Neural cell (in vitro differentiated cells): ENCODE measurements at regions not wholly inside any gene's neighbourhood (a gene's known extent, or its start where the extent isn't known, plus 50 kb on each side); places are given as distances from the start of the nearest gene placed in this dataset.

Experiments
- H2AFZ ChIP-seq: fragments of 200-600, 300-800 bp; sonication (generic), shearing (Covaris generic); 2 replicates; pipeline ENCODE4 v1.6.0; 2014; ENCODE audit warnings: low read depth, mild to moderate bottlenecking, antibody characterized with exemption, low read length, moderate library complexity
- H3F3A ChIP-seq: fragments of 200-600 bp; shearing (Covaris generic); 2 replicates; pipeline ENCODE4 v1.6.1; 2016; ENCODE audit warnings: mild to moderate bottlenecking, moderate library complexity, mixed read lengths, antibody characterized with exemption, low read length; ENCODE audit not compliant: insufficient read depth, poor library complexity, severe bottlenecking
- H3K27ac ChIP-seq: fragments of 200-600, 300-800 bp; sonication (generic), shearing (Covaris generic); 2 replicates; pipeline ENCODE4 v1.5.1; 2014; ENCODE audit warnings: mild to moderate bottlenecking, low read length, moderate library complexity
- H3K27me3 ChIP-seq: fragments of 300-800, 200-600 bp; sonication (generic), shearing (Covaris generic); 2 replicates; pipeline ENCODE4 v1.6.0; 2014; ENCODE audit warnings: mild to moderate bottlenecking, low read depth, low read length, moderate library complexity; ENCODE audit not compliant: insufficient read depth
- H3K36me3 ChIP-seq: fragments of 300-800, 200-600 bp; sonication (generic), shearing (Covaris generic); 2 replicates; pipeline ENCODE4 v1.5.1; 2014; ENCODE audit warnings: mild to moderate bottlenecking, antibody characterized with exemption, low read length, moderate library complexity; ENCODE audit not compliant: insufficient read depth
- H3K4me2 ChIP-seq: fragments of 300-800, 200-600 bp; sonication (generic), shearing (Covaris generic); 2 replicates; pipeline ENCODE4 v1.6.0; 2014; ENCODE audit warnings: mild to moderate bottlenecking, low read length
- H3K4me3 ChIP-seq: fragments of 300-800, 200-600 bp; sonication (generic), shearing (Covaris generic); 2 replicates; pipeline ENCODE4 v1.5.1; 2014; ENCODE audit warnings: mild to moderate bottlenecking, low read length, moderate library complexity
- H3K79me2 ChIP-seq: fragments of 200-600 bp; shearing (Covaris generic); replicated peaks from 2 replicates; pipeline ENCODE4 v1.6.0; 2014; ENCODE audit warnings: mild to moderate bottlenecking, low read length, moderate library complexity; ENCODE audit not compliant: insufficient read depth
- H3K9ac ChIP-seq: fragments of 300-800, 200-600 bp; sonication (generic), shearing (Covaris generic); 2 replicates; pipeline ENCODE4 v1.6.1; 2016; ENCODE audit warnings: mild to moderate bottlenecking, low read length, mixed read lengths
- H3K9me2 ChIP-seq: fragments of 200-600 bp; shearing (Covaris generic); 2 replicates; pipeline ENCODE4 v1.6.1; 2016; ENCODE audit warnings: mild to moderate bottlenecking, low read length, mixed read lengths; ENCODE audit not compliant: insufficient read depth
- H3K9me3 ChIP-seq: fragments of 200-600, 300-800 bp; sonication (generic), shearing (Covaris generic); 2 replicates; pipeline ENCODE4 v1.6.1; 2016; ENCODE audit warnings: mild to moderate bottlenecking, mixed run types, low read length, moderate library complexity, mixed read lengths
- H4K20me1 ChIP-seq: fragments of 200-600 bp; shearing (Covaris generic); 2 replicates; pipeline ENCODE4 v1.6.1; 2016; ENCODE audit warnings: mild to moderate bottlenecking, mixed run types; ENCODE audit not compliant: insufficient read depth
- EP300 ChIP-seq: fragments of 450-650 bp; conservative IDR thresholded peaks from 2 replicates; pipeline ENCODE4 v1.6.1; 2014; ENCODE audit warnings: antibody characterized with exemption, mild to moderate bottlenecking, moderate library complexity; ENCODE audit not compliant: poor library complexity, severe bottlenecking
- EZH2 ChIP-seq: fragments of 200-600, 300-800 bp; shearing (Covaris generic), sonication (generic); IDR thresholded peaks from 2 replicates; pipeline ENCODE4 v1.6.1; 2014; ENCODE audit warnings: antibody characterized with exemption, low read length, borderline replicate concordance, mild to moderate bottlenecking; ENCODE audit not compliant: insufficient read depth, poor library complexity, severe bottlenecking
- MXI1 ChIP-seq: fragments of 450-650 bp; conservative IDR thresholded peaks from 2 replicates; pipeline ENCODE4 v1.6.1; 2014; ENCODE audit warnings: antibody characterized with exemption, mild to moderate bottlenecking; ENCODE audit not compliant: poor library complexity, severe bottlenecking
- POLR2AphosphoS5 ChIP-seq: IDR thresholded peaks from 2 replicates; pipeline ENCODE4 v1.6.1; 2012
- RAD21 ChIP-seq: fragments of 450-650 bp; conservative IDR thresholded peaks from 2 replicates; pipeline ENCODE4 v1.6.1; 2014; ENCODE audit warnings: antibody characterized with exemption, mild to moderate bottlenecking, moderate library complexity
- SMC3 ChIP-seq: fragments of 450-650 bp; conservative IDR thresholded peaks from 2 replicates; pipeline ENCODE4 v1.6.1; 2014; ENCODE audit warnings: antibody characterized with exemption, mild to moderate bottlenecking, moderate library complexity; ENCODE audit not compliant: poor library complexity
- TAF1 ChIP-seq: IDR thresholded peaks from 2 replicates; pipeline ENCODE4 v1.6.1; 2012; ENCODE audit warnings: low read depth
- TF ChIP-seq, protein P1 (sequence below): IDR thresholded peaks from 2 replicates; pipeline ENCODE4 v1.6.1; 2012; ENCODE audit warnings: borderline replicate concordance
- TF ChIP-seq, protein P2 (sequence below): fragments of 450-650 bp; IDR thresholded peaks from 2 replicates; pipeline ENCODE4 v1.5.1; 2014; ENCODE audit warnings: antibody characterized with exemption, mild to moderate bottlenecking, moderate library complexity; ENCODE audit not compliant: poor library complexity, severe bottlenecking

DNA sequence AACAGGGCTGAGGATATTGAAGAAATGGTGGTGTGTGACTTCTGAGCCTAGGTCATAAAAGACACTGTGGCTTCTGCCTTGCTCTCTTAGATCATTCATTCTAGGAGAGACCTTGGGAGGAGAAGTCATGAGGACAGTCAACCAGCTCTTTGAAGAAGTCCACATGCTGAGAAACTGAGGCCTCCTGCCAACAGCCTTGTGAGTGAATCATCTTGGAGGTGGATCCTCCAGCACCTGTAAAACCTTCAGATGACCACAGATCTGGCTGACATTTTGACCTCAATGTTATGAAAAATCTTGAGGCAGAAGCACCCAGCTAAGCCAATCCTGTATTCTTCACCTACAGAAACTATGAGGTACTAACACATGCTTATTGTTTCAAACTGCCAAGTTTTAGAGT lies 165.9 kb downstream of the CARTPT start:
- Histone ChIP-seq H3K9ac (no peak overlapping the region), H4K20me1 (no peaks in the 10 kb centered on the region), H3K27me3 (no peaks in the 10 kb centered on the region), H3F3A (no peaks in the 10 kb centered on the region), H3K9me3 (no peaks in the 10 kb centered on the region), H3K4me3 (no peak overlapping the region), H3K79me2 (no peaks in the 10 kb centered on the region), H3K27ac (no peak overlapping the region), H3K4me2 (no peak overlapping the region), H3K9me2 (no peaks in the 10 kb centered on the region), H3K36me3 (no peaks in the 10 kb centered on the region), H2AFZ (no peak overlapping the region)
- TF ChIP-seq RAD21 (no peak), MXI1 (no peak), EP300 (no peak), EZH2 (no peak), SMC3 (no peak), TAF1 (no peak), POLR2AphosphoS5 (no peak)
- TF ChIP-seq, protein P1, sequence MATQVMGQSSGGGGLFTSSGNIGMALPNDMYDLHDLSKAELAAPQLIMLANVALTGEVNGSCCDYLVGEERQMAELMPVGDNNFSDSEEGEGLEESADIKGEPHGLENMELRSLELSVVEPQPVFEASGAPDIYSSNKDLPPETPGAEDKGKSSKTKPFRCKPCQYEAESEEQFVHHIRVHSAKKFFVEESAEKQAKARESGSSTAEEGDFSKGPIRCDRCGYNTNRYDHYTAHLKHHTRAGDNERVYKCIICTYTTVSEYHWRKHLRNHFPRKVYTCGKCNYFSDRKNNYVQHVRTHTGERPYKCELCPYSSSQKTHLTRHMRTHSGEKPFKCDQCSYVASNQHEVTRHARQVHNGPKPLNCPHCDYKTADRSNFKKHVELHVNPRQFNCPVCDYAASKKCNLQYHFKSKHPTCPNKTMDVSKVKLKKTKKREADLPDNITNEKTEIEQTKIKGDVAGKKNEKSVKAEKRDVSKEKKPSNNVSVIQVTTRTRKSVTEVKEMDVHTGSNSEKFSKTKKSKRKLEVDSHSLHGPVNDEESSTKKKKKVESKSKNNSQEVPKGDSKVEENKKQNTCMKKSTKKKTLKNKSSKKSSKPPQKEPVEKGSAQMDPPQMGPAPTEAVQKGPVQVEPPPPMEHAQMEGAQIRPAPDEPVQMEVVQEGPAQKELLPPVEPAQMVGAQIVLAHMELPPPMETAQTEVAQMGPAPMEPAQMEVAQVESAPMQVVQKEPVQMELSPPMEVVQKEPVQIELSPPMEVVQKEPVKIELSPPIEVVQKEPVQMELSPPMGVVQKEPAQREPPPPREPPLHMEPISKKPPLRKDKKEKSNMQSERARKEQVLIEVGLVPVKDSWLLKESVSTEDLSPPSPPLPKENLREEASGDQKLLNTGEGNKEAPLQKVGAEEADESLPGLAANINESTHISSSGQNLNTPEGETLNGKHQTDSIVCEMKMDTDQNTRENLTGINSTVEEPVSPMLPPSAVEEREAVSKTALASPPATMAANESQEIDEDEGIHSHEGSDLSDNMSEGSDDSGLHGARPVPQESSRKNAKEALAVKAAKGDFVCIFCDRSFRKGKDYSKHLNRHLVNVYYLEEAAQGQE, result no peak
- TF ChIP-seq, protein P2, sequence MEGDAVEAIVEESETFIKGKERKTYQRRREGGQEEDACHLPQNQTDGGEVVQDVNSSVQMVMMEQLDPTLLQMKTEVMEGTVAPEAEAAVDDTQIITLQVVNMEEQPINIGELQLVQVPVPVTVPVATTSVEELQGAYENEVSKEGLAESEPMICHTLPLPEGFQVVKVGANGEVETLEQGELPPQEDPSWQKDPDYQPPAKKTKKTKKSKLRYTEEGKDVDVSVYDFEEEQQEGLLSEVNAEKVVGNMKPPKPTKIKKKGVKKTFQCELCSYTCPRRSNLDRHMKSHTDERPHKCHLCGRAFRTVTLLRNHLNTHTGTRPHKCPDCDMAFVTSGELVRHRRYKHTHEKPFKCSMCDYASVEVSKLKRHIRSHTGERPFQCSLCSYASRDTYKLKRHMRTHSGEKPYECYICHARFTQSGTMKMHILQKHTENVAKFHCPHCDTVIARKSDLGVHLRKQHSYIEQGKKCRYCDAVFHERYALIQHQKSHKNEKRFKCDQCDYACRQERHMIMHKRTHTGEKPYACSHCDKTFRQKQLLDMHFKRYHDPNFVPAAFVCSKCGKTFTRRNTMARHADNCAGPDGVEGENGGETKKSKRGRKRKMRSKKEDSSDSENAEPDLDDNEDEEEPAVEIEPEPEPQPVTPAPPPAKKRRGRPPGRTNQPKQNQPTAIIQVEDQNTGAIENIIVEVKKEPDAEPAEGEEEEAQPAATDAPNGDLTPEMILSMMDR, result no peak

DNA sequence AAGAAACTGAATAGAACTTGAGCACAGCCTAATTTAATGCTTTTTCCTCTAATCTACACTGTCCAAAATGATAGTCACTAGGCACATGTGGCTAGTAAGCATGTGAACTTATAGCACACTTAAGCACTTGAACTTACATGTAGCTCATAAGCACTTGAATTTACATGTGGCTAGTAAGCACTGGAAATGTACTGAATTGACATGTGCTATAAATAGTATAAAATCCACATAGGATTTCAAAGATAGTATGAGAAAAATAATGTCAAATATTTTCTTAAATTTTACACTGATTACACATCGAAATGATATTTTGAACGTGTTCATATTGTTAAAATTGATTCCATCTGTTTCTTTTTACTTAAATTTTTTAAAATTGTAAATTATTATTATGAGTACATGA lies 167.3 kb downstream of the CARTPT start:
- Histone ChIP-seq H3K4me3 (no peak overlapping the region), H3K9me2 (no peaks in the 10 kb centered on the region), H2AFZ (no peak overlapping the region), H3K79me2 (no peaks in the 10 kb centered on the region), H3K9ac (no peak overlapping the region), H3K4me2 (no peak overlapping the region), H3K27ac (no peak overlapping the region), H3K9me3 (no peaks in the 10 kb centered on the region), H4K20me1 (no peaks in the 10 kb centered on the region), H3K36me3 (no peaks in the 10 kb centered on the region), H3K27me3 (no peaks in the 10 kb centered on the region), H3F3A (no peaks in the 10 kb centered on the region)
- TF ChIP-seq TAF1 (no peak), MXI1 (no peak), EP300 (no peak), RAD21 (no peak)

DNA sequence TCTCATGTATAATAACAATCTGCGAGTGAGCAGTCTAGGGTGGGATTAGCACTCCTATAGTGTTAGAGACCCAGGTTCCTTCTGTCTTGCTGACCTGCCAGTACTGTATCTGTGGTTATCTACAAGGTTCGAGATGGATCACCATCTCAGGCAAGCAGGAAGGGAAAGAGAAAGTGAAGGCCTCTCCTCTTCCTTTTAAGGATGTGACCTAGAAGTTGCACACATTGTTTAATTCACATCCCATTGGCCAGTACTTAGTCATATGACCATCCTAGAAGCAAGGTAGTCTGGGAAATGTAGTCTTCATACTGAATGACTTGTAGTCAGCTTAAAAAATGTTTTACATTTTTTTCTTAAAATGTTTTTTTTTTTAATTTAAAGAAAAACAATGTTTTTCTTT lies 168.6 kb downstream of the CARTPT start:
- Histone ChIP-seq H3K27me3 (no peaks in the 10 kb centered on the region), H3K9me2 (no peaks in the 10 kb centered on the region), H3K9me3 (no peaks in the 10 kb centered on the region), H3K27ac (peak overlapping the region; percentile 26), H3K36me3 (no peaks in the 10 kb centered on the region), H3F3A (no peaks in the 10 kb centered on the region), H3K9ac (no peak overlapping the region), H4K20me1 (no peaks in the 10 kb centered on the region), H3K4me2 (no peak overlapping the region), H3K4me3 (no peak overlapping the region), H3K79me2 (no peaks in the 10 kb centered on the region), H2AFZ (no peak overlapping the region)
- TF ChIP-seq RAD21 (no peak), EP300 (no peak), SMC3 (no peak), EZH2 (no peak), POLR2AphosphoS5 (no peak), TAF1 (no peak)
- TF ChIP-seq, protein P2, result no peak
- TF ChIP-seq, protein P1, result no peak
